NCI-H1048 (cell line): ENCODE measurements at regions not wholly inside any gene's neighbourhood (a gene's known extent, or its start where the extent isn't known, plus 50 kb on each side); places are given as distances from the start of the nearest gene placed in this dataset.
"Not testable (repeated sequence)": the region's sequence is repeated elsewhere in the genome, so short reads cannot be mapped to it uniquely, and the experiment has no call there.

Experiments
- DNase-seq: peaks from one replicate; lab custom pipeline; 2025; lab: John Stamatoyannopoulos, UW

- DNase-seq: no peak
Measured at GRCh38 chr1:58251430-58252073, 295.0 kb downstream of the OMA1 start.

GRCh38 chr1:58250587-58250948 is 296.0 kb downstream of the OMA1 start:
- no peak for DNase-seq

- no peak for DNase-seq
Measured at GRCh38 chr1:58249737-58250586, 296.6 kb downstream of the OMA1 start.

GRCh38 chr1:58249388-58249736 is 297.2 kb downstream of the OMA1 start:
- DNase-seq: no peak

- no peak for DNase-seq
Measured at GRCh38 chr1:58248791-58249190, 297.7 kb downstream of the OMA1 start.

- DNase-seq: no peak
Measured at GRCh38 chr1:58248072-58248471, 298.5 kb downstream of the OMA1 start.

- no peak for DNase-seq
Measured at GRCh38 chr1:58246549-58246948, 300.0 kb downstream of the OMA1 start.

GRCh38 chr1:58244872-58245271 is 301.7 kb downstream of the OMA1 start:
- no peak for DNase-seq

- no peak for DNase-seq
Measured at GRCh38 chr1:58238846-58239245, 307.7 kb downstream of the OMA1 start.

GRCh38 chr1:58233729-58234128 is 312.8 kb downstream of the OMA1 start:
- DNase-seq: no peak

- no peak for DNase-seq
Measured at GRCh38 chr1:58231204-58231603, 315.3 kb downstream of the OMA1 start.

GRCh38 chr1:58227604-58228003 is 318.9 kb downstream of the OMA1 start:
- DNase-seq: no peak

- DNase-seq: no peak
Measured at GRCh38 chr1:58223522-58223921, 323.0 kb downstream of the OMA1 start.

- no peak for DNase-seq
Measured at GRCh38 chr1:58220836-58221472, 325.6 kb downstream of the OMA1 start.

GRCh38 chr1:58216169-58216568 is 330.4 kb downstream of the OMA1 start:
- not testable (repeated sequence) for DNase-seq

GRCh38 chr1:58214674-58215073 is 331.9 kb downstream of the OMA1 start:
- DNase-seq: no peak

- DNase-seq: no peak
Measured at GRCh38 chr1:58211869-58212268, 334.7 kb downstream of the OMA1 start.

- DNase-seq: no peak
Measured at GRCh38 chr1:58209575-58209974, 337.0 kb downstream of the OMA1 start.

GRCh38 chr1:58206749-58207148 is 339.8 kb downstream of the OMA1 start:
- no peak for DNase-seq

- no peak for DNase-seq
Measured at GRCh38 chr1:58204284-58204683, 342.2 kb downstream of the OMA1 start.

GRCh38 chr1:58201492-58202106 is 344.9 kb downstream of the OMA1 start:
- DNase-seq: no peak

GRCh38 chr1:58200437-58200836 is 346.1 kb downstream of the OMA1 start:
- no peak for DNase-seq

- no peak for DNase-seq
Measured at GRCh38 chr1:58197811-58198210, 348.7 kb downstream of the OMA1 start.
